ENCODE measurements at regions not wholly inside any gene's neighbourhood (a gene's known extent, or its start where the extent isn't known, plus 50 kb on each side); places are given as distances from the start of the nearest gene placed in this dataset.

- no peak for DNase-seq
Observed at GRCh38 chr7:54701982-54702381, 57.0 kb downstream of the SEC61G start.

GRCh38 chr7:54699715-54700114 lies 59.3 kb downstream of the SEC61G start:
- DNase-seq: no peak

GRCh38 chr7:54697659-54698186 lies 61.3 kb downstream of the SEC61G start:
- no peak for DNase-seq

- DNase-seq: no peak
Observed at GRCh38 chr7:54690892-54691291, 68.1 kb downstream of the SEC61G start.

- DNase-seq: no peak
Observed at GRCh38 chr7:54690050-54690443, 69.0 kb downstream of the SEC61G start.

- DNase-seq: no peak
Observed at GRCh38 chr7:54689394-54690049, 69.5 kb downstream of the SEC61G start.

- no peak for DNase-seq
Observed at GRCh38 chr7:54687462-54688212, 71.4 kb downstream of the SEC61G start.

GRCh38 chr7:54680377-54681005 lies 78.5 kb downstream of the SEC61G start:
- DNase-seq: no peak

GRCh38 chr7:54679490-54679817 lies 79.6 kb downstream of the SEC61G start:
- no peak for DNase-seq

- no peak for DNase-seq
Observed at GRCh38 chr7:54678763-54679489, 80.1 kb downstream of the SEC61G start.

- DNase-seq: no peak
Observed at GRCh38 chr7:54674891-54675290, 84.1 kb downstream of the SEC61G start.

GRCh38 chr7:54672519-54672918 lies 86.5 kb downstream of the SEC61G start:
- DNase-seq: no peak

- DNase-seq: peak in 1 of 5 experiments; percentile 17
Observed at GRCh38 chr7:54664235-54665228, 94.5 kb downstream of the SEC61G start.

GRCh38 chr7:54663603-54664234 lies 95.3 kb downstream of the SEC61G start:
- no peak for DNase-seq

- no peak for DNase-seq
Observed at GRCh38 chr7:54663186-54663585, 95.8 kb downstream of the SEC61G start.

- no peak for DNase-seq
Observed at GRCh38 chr7:54662701-54663100, 96.3 kb downstream of the SEC61G start.

- DNase-seq: no peak
Observed at GRCh38 chr7:54653905-54654304, 105.1 kb downstream of the SEC61G start.

GRCh38 chr7:54643064-54643463 lies 100.9 kb downstream of the VSTM2A start:
- DNase-seq: no peak

- no peak for DNase-seq
Observed at GRCh38 chr7:54637712-54638396, 95.7 kb downstream of the VSTM2A start.

GRCh38 chr7:54632696-54633095 lies 90.5 kb downstream of the VSTM2A start:
- no peak for DNase-seq

- no peak for DNase-seq
Observed at GRCh38 chr7:54629771-54630170, 87.6 kb downstream of the VSTM2A start.
